Fibroblast of pulmonary artery (primary cell): ENCODE measurements at regions not wholly inside any gene's neighbourhood (a gene's known extent, or its start where the extent isn't known, plus 50 kb on each side); places are given as distances from the start of the nearest gene placed in this dataset.

Experiments
- DNase-seq: peaks from one replicate; pipeline ENCODE4 v3.0.0-alpha.2; 2010; ENCODE audit warnings: low read depth
- H3K4me3 ChIP-seq: replicated peaks from 2 replicates; pipeline ENCODE4 v1.5.1; 2011; ENCODE audit warnings: low read depth, mild to moderate bottlenecking, control low read depth, low read length, moderate library complexity
- CTCF ChIP-seq: IDR thresholded peaks from 2 replicates; pipeline ENCODE4 v1.5.1; 2011; ENCODE audit warnings: mild to moderate bottlenecking, control low read depth, low read length, inconsistent platforms; ENCODE audit errors: missing control alignments

GRCh38 chr22:27175974-27176373 is 518.6 kb downstream of the MIAT start:
- no peak for DNase-seq
- TF ChIP-seq CTCF = no peak
- H3K4me3 ChIP-seq = no peak overlapping the region

- no peak for TF ChIP-seq CTCF
- H3K4me3 ChIP-seq = no peak overlapping the region
Observed at GRCh38 chr22:27179161-27179560, 521.8 kb downstream of the MIAT start.

GRCh38 chr22:27181537-27181936 is 524.1 kb downstream of the MIAT start:
- no peak overlapping the region for H3K4me3 ChIP-seq
- no peak for TF ChIP-seq CTCF
- no peak for DNase-seq

More at GRCh38 chr22:27179161-27179560, 521.8 kb downstream of the MIAT start:
- DNase-seq = no peak

- no peak for DNase-seq
- no peak for TF ChIP-seq CTCF
- no peak overlapping the region for H3K4me3 ChIP-seq
Observed at GRCh38 chr22:27183474-27183873, 526.1 kb downstream of the MIAT start.

GRCh38 chr22:27185099-27185709 is 527.8 kb downstream of the MIAT start:
- TF ChIP-seq CTCF = no peak
- DNase-seq = no peak
- no peak overlapping the region for H3K4me3 ChIP-seq

GRCh38 chr22:27185760-27186302 is 528.4 kb downstream of the MIAT start:
- no peak for DNase-seq
- TF ChIP-seq CTCF = no peak
- H3K4me3 ChIP-seq = no peak overlapping the region

GRCh38 chr22:27186643-27187042 is 529.3 kb downstream of the MIAT start:
- H3K4me3 ChIP-seq = no peak overlapping the region
- DNase-seq = no peak
- TF ChIP-seq CTCF = no peak
